GM12878 (cell line): ENCODE measurements at regions not wholly inside any gene's neighbourhood (a gene's known extent, or its start where the extent isn't known, plus 50 kb on each side); places are given as distances from the start of the nearest gene placed in this dataset.

ENCODE experiments used
- ATAC-seq: fragments of 200-7000 bp; cut with Tn5 transposase; 3 replicates; pipeline ENCODE4 v1.9.1; 2020; ENCODE audit warnings: mild to moderate bottlenecking, moderate library complexity
- BruUV-seq: library from RNA; stranded (reverse); fragments of 400-500 nt; replicated peaks from 2 replicates; lab custom pipeline; 2021; lab: Mats Ljungman, UMichigan
- CTCF ChIA-PET: fragments of 300-600 bp; sonication (Branson Sonifier 250); formaldehyde crosslinking; extraction: SDS; loops from one replicate; lab custom pipeline; 2021; ENCODE audit warnings: inconsistent platforms; lab: Yijun Ruan, JAX
- POLR2A ChIA-PET: fragments of 350-600 bp; formaldehyde crosslinking; extraction: SDS; loops from one replicate; lab custom pipeline; 2021; ENCODE audit warnings: inconsistent platforms; lab: Charles Lee
- RAD21 ChIA-PET: fragments of 300-600 bp; sonication (Branson Sonifier 250); formaldehyde crosslinking; loops from one replicate; lab custom pipeline; 2023; ENCODE audit warnings: antibody characterized with exemption; ENCODE audit not compliant: unreplicated experiment; lab: Charles Lee
- SMC1A ChIA-PET: fragments of 300-600 bp; sonication (Branson Sonifier 250); formaldehyde crosslinking; loops from one replicate; lab custom pipeline; 2023; ENCODE audit not compliant: unreplicated experiment, uncharacterized antibody; lab: Charles Lee
- DNase-seq: peaks from one replicate; pipeline ENCODE4 v3.0.0-alpha.2; 2011; ENCODE audit warnings: low read depth, low spot score
- FAIRE-seq: peaks from 3 replicates; lab custom pipeline; 2011; peaks lifted over from hg19 to GRCh38; lab: Jason Lieb, UNC
- H2AFZ ChIP-seq: 2 replicates; pipeline ENCODE4 v1.6.0; 2011; ENCODE audit warnings: low read depth, low read length, control low read depth; ENCODE audit not compliant: control insufficient read depth
- H3K27ac ChIP-seq: 2 replicates; pipeline ENCODE4 v1.5.1; 2011; ENCODE audit warnings: control low read depth; ENCODE audit not compliant: control insufficient read depth, insufficient read depth
- H3K27me3 ChIP-seq, 2 experiments: replicated peaks in 1 of 2; 2 replicates each; pipeline versions ENCODE4 v1.6.0 to v1.6.1; 2011; ENCODE audit warnings: low read length in 1 of 2; ENCODE audit not compliant: control insufficient read depth in 2 of 2, insufficient read depth in 2 of 2
- H3K36me3 ChIP-seq, 2 experiments: 2 replicates each; pipeline ENCODE4 v1.5.1; 2011; ENCODE audit warnings: low read length in 1 of 2; ENCODE audit not compliant: control insufficient read depth in 2 of 2, insufficient read depth in 2 of 2
- H3K4me1 ChIP-seq: 2 replicates; pipeline ENCODE4 v1.6.1; 2011; ENCODE audit warnings: mild to moderate bottlenecking, low read length, moderate library complexity, mixed read lengths; ENCODE audit not compliant: control insufficient read depth, insufficient read depth
- H3K4me2 ChIP-seq: 2 replicates; pipeline ENCODE4 v1.6.0; 2011; ENCODE audit warnings: control low read depth; ENCODE audit not compliant: control insufficient read depth, insufficient read depth
- H3K4me3 ChIP-seq: fragments of 200-600 bp; sonication (generic); 2 replicates; pipeline ENCODE4 v1.5.1; 2016
- H3K79me2 ChIP-seq: 2 replicates; pipeline ENCODE4 v1.6.0; 2011; ENCODE audit warnings: low read length; ENCODE audit not compliant: control insufficient read depth, insufficient read depth
- H3K9ac ChIP-seq: 2 replicates; pipeline ENCODE4 v1.8.0; 2011; ENCODE audit warnings: low read length, control low read depth, mixed read lengths; ENCODE audit not compliant: control insufficient read depth, insufficient read depth
- H3K9me3 ChIP-seq: replicated peaks from 3 replicates; pipeline ENCODE4 v1.5.1; 2011; ENCODE audit warnings: mild to moderate bottlenecking, low read length; ENCODE audit not compliant: control insufficient read depth, insufficient read depth
- H4K20me1 ChIP-seq: 2 replicates; pipeline ENCODE4 v1.6.0; 2011; ENCODE audit not compliant: control insufficient read depth, insufficient read depth
- EZH2 ChIP-seq: IDR thresholded peaks from 2 replicates; pipeline ENCODE4 v1.6.1; 2012; ENCODE audit warnings: low read depth, mild to moderate bottlenecking, control low read depth, inconsistent platforms, low read length, borderline replicate concordance; ENCODE audit not compliant: control insufficient read depth
- NRF1 ChIP-seq: conservative IDR thresholded peaks from 2 replicates; pipeline ENCODE4 v1.6.1; 2011; ENCODE audit warnings: mild to moderate bottlenecking, low read depth, low read length, improper control_type of control experiment
- POLR2AphosphoS5 ChIP-seq: IDR thresholded peaks from 2 replicates; pipeline ENCODE4 v1.6.1; 2011; ENCODE audit warnings: mild to moderate bottlenecking, low read length, inconsistent platforms
- ZBED1 ChIP-seq: IDR thresholded peaks from 2 replicates; pipeline ENCODE4 v1.6.1; 2016; ENCODE audit warnings: borderline replicate concordance
- WGBS: methylation state at CpG from one replicate; pipeline ENCODE4 v1.1.6; 2016; ENCODE audit warnings: low lambda C conversion rate; ENCODE audit not compliant: insufficient replicate concordance, insufficient coverage; ENCODE audit errors: missing lambda C conversion rate; 5-methylcytosine and 5-hydroxymethylcytosine counted together
- in situ Hi-C: fragments of 300-500 bp; cut with MboI; formaldehyde crosslinking; loops from 9 replicates; pipeline ENCODE4 v1.14.3; 2018; ENCODE audit warnings: mixed read lengths
- intact Hi-C: fragments of 100-400 bp; cut with micrococcal nuclease; formaldehyde crosslinking; loops from one replicate; pipeline ENCODE4 v1.14.2; 2022; ENCODE audit not compliant: unreplicated experiment
- TF ChIP-seq, protein P1 (sequence below): IDR thresholded peaks from 2 replicates; pipeline ENCODE4 v1.6.1; 2012; ENCODE audit warnings: low read depth, low read length, improper control_type of control experiment

DNA sequence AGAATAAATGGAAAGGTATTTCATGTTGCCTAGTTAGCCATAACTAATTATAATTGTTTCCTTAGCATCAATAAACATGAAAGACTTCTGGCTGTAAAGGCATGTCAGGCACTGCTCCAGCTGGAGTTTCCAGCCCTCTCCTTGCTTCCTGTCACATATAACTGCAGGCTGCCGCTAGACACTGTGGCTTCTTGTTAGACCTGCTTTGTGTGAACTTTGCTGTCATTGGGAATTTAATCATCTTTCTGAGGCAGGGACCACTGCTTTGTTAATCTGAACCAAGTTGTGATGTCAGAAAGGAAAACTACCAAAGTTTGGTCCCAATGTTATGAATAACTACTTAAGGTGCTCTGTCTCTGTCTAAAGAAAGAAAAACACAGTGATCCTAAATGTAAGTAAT, 90.3 kb upstream of the DUSP10 start:
- Histone ChIP-seq H3K9me3 (no peaks in the 10 kb centered on the region; the same call in 2 of the 3 replicates), H3K36me3 (no peaks in the 10 kb centered on the region)
- BruUV-seq, result no TSS peak
- intact Hi-C loops, result loop anchor here (10.0 kb wide), 1 partner anchor 287 kb away; no protein-coding TSS in a partner anchor
- in situ Hi-C loops, result no loop called here
- CTCF ChIA-PET, result no interaction called here
- TF ChIP-seq NRF1 (no peak), POLR2AphosphoS5 (no peak), ZBED1 (no peak), EZH2 (no peak)
- TF ChIP-seq, protein P1, sequence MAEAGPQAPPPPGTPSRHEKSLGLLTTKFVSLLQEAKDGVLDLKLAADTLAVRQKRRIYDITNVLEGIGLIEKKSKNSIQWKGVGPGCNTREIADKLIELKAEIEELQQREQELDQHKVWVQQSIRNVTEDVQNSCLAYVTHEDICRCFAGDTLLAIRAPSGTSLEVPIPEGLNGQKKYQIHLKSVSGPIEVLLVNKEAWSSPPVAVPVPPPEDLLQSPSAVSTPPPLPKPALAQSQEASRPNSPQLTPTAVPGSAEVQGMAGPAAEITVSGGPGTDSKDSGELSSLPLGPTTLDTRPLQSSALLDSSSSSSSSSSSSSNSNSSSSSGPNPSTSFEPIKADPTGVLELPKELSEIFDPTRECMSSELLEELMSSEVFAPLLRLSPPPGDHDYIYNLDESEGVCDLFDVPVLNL, result no peak
- TF ChIP-seq, all 136 proteins: peak for 0
- 100% methylated on average over 1 of the region's 1 CpG for WGBS
- H3K27ac ChIP-seq, result no peak overlapping the region
- ChIA-PET SMC1A (no interaction called here), POLR2A (no interaction called here), RAD21 (no interaction called here)
- no peaks in the 10 kb centered on the region for H3K79me2 ChIP-seq
- H3K4me3 ChIP-seq, result no peak overlapping the region
- peaks cover 10% of the 10 kb centered on the region; the same call in 1 of the 2 replicates for H3K4me1 ChIP-seq
- FAIRE-seq (no peak), DNase-seq (no peak), ATAC-seq (no peak)
- H4K20me1 ChIP-seq, result no peaks in the 10 kb centered on the region
- no peak overlapping the region for H2AFZ ChIP-seq
- H3K27me3 ChIP-seq, result no peaks in the 10 kb centered on the region
- no peak overlapping the region for H3K9ac ChIP-seq
- no peak overlapping the region for H3K4me2 ChIP-seq
